Ishikawa (cell line): ENCODE measurements at regions not wholly inside any gene's neighbourhood (a gene's known extent, or its start where the extent isn't known, plus 50 kb on each side); places are given as distances from the start of the nearest gene placed in this dataset.

Experiments
- CEBPB ChIP-seq: IDR thresholded peaks from 2 replicates; pipeline ENCODE4 v1.6.1; 2012
- CREB1 ChIP-seq: IDR thresholded peaks from 2 replicates; pipeline ENCODE4 v1.6.1; 2012; ENCODE audit warnings: low read depth
- EGR1 ChIP-seq: IDR thresholded peaks from 2 replicates; pipeline ENCODE4 v1.6.1; 2012
- EP300 ChIP-seq: IDR thresholded peaks from 2 replicates; pipeline ENCODE4 v1.6.1; 2012; ENCODE audit warnings: borderline replicate concordance
- FOXM1 ChIP-seq: IDR thresholded peaks from 2 replicates; pipeline ENCODE4 v1.6.1; 2012; ENCODE audit warnings: low read depth, borderline replicate concordance
- NFIC ChIP-seq: IDR thresholded peaks from 2 replicates; pipeline ENCODE4 v1.6.1; 2012
- RAD21 ChIP-seq: IDR thresholded peaks from 2 replicates; pipeline ENCODE4 v1.6.1; 2012; ENCODE audit warnings: low read depth
- TAF1 ChIP-seq: IDR thresholded peaks from 2 replicates; pipeline ENCODE4 v1.6.1; 2012; ENCODE audit warnings: low read depth, mild to moderate bottlenecking
- TCF12 ChIP-seq: IDR thresholded peaks from 2 replicates; pipeline ENCODE4 v1.6.1; 2012; ENCODE audit warnings: low read depth
- TEAD4 ChIP-seq: IDR thresholded peaks from 2 replicates; pipeline ENCODE4 v1.6.1; 2012
- YY1 ChIP-seq: IDR thresholded peaks from 2 replicates; pipeline ENCODE4 v1.6.1; 2012; ENCODE audit warnings: low read depth
- ZBTB7A ChIP-seq: IDR thresholded peaks from 2 replicates; pipeline ENCODE4 v1.6.1; 2012; ENCODE audit warnings: low read depth
- TF ChIP-seq, protein P1 (sequence below): IDR thresholded peaks from 2 replicates; pipeline ENCODE4 v1.6.1; 2012; ENCODE audit warnings: low read depth, mild to moderate bottlenecking
- TF ChIP-seq, protein P2 (sequence below): IDR thresholded peaks from 2 replicates; pipeline ENCODE4 v1.6.1; 2012
- TF ChIP-seq, protein P3 (sequence below): IDR thresholded peaks from 2 replicates; pipeline ENCODE4 v1.6.1; 2012

DNA sequence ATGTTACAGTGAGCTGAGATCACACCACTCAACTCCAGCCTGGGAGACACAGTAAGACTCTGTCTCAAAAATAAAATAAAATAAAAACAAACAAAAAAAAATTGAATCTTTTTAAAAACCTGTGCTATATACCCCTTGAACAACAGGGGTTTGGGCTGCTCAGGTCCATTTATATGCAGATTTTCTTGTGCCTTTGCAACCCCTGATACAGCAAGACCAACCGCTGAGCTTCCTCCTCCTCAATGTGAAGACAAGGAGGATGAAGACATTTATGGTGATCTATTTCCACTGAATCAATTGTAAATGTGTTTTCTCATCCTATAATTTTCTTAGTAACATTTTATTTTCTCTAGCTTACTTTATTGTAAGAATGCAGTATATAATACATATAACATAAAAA lies 831.0 kb upstream of the ARPP21 start:
- no peak for TF ChIP-seq TEAD4
- TF ChIP-seq ZBTB7A = no peak
- TF ChIP-seq TCF12 = no peak
- TF ChIP-seq EGR1 = no peak

DNA sequence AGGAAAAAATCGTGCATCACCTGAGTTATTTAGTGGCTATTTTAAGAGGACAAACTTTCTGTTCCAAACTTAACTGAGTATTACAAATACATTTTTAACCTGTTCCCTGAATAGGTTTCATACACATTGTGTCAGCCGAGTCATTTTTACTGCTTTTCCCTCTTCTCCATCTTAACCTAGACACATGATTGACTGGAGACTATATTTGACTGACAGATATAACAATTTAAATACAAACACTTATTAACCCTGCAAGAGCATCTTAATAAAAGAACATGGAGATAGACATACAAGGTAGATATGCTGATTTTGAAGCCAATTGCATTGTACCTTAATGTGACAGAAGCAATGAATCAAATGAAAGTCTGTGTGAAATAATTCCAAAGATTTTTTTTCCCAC lies 810.5 kb upstream of the ARPP21 start:
- TF ChIP-seq, protein P1, sequence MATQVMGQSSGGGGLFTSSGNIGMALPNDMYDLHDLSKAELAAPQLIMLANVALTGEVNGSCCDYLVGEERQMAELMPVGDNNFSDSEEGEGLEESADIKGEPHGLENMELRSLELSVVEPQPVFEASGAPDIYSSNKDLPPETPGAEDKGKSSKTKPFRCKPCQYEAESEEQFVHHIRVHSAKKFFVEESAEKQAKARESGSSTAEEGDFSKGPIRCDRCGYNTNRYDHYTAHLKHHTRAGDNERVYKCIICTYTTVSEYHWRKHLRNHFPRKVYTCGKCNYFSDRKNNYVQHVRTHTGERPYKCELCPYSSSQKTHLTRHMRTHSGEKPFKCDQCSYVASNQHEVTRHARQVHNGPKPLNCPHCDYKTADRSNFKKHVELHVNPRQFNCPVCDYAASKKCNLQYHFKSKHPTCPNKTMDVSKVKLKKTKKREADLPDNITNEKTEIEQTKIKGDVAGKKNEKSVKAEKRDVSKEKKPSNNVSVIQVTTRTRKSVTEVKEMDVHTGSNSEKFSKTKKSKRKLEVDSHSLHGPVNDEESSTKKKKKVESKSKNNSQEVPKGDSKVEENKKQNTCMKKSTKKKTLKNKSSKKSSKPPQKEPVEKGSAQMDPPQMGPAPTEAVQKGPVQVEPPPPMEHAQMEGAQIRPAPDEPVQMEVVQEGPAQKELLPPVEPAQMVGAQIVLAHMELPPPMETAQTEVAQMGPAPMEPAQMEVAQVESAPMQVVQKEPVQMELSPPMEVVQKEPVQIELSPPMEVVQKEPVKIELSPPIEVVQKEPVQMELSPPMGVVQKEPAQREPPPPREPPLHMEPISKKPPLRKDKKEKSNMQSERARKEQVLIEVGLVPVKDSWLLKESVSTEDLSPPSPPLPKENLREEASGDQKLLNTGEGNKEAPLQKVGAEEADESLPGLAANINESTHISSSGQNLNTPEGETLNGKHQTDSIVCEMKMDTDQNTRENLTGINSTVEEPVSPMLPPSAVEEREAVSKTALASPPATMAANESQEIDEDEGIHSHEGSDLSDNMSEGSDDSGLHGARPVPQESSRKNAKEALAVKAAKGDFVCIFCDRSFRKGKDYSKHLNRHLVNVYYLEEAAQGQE = no peak
- TF ChIP-seq EGR1 (no peak), CREB1 (no peak), TEAD4 (no peak), CEBPB (no peak), ZBTB7A (no peak), FOXM1 (no peak), TAF1 (no peak), EP300 (no peak), YY1 (no peak), NFIC (no peak), RAD21 (no peak), TCF12 (no peak)
- TF ChIP-seq, protein P2, sequence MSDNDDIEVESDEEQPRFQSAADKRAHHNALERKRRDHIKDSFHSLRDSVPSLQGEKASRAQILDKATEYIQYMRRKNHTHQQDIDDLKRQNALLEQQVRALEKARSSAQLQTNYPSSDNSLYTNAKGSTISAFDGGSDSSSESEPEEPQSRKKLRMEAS = no peak
- TF ChIP-seq, protein P3, sequence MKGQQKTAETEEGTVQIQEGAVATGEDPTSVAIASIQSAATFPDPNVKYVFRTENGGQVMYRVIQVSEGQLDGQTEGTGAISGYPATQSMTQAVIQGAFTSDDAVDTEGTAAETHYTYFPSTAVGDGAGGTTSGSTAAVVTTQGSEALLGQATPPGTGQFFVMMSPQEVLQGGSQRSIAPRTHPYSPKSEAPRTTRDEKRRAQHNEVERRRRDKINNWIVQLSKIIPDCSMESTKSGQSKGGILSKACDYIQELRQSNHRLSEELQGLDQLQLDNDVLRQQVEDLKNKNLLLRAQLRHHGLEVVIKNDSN = no peak

DNA sequence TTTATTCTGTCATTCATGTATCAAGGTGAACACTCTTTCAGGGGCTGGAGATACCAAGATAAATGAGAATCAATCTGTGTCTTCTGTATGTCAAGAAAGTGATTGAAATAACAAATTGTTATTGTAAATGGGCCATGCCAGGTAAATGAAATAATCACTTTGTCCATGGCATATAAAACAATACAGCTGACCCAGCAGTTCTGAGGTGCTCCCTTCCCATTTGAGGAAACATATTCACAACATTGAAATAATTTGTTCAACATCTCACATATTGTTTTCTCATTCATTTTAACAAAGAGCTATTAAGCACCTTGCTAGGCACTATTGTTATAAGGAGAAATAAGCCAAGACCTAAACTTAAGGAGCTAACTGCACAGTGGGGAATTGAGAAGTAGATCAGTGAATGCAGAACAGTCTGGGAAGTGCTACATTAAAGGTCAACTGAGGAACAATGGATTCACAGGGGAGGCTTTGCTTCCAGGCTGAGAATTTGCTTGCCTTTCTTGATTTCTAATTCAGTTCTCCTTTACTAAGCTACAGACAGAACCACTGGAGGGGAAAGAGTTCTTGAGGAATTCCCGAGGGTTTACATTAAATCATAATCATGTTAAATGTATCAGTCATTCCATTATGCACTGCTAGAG lies 806.3 kb upstream of the ARPP21 start:
- TF ChIP-seq TCF12 (no peak), RAD21 (no peak), TEAD4 (no peak), EP300 (no peak), CREB1 (no peak), CEBPB (no peak), ZBTB7A (no peak), EGR1 (no peak)
- TF ChIP-seq, protein P2 = no peak

DNA sequence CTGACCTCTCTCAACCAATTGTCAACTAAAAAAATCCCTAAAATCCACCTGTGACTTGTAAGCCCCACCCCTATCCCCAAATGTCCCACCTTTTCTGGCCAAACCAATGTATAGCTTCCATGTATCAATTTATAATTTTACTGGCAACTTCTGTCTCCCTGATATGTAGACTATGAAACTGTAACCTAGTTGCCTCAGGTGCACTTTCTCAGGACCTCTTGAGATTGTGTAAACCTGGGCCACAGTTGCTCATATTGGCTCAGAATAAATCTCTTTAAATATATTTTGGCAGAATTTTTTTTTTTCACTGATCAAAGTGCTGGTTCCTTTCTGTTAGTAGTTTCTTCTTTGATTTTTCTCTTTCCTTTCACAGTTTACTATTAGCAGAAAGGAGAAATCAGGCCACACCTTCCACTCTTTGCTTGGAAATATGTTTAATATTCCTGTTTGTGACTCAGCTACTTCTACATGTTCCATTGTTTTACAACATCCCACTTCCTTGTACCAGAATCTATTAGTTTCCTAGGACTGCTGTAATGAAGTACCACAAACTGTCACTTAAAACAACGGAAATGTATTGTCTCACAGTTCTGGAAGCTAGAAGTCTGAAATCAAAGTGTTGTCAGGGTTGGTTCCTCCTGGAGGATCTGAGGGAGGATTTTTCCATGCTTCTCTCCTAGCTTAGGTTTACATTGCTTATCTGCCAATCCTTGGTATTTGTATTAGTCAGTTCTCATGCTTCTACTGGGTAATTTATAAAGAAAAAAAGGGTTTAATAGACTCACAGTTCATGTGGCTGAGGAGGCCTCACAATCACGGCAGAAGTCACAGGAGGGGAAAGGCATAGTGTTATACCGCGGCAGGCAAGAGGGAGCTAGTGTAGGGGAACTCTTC lies 801.2 kb upstream of the ARPP21 start:
- TF ChIP-seq, protein P2 = no peak
- TF ChIP-seq EP300 = no peak
- TF ChIP-seq TCF12 = no peak
- no peak for TF ChIP-seq RAD21
- TF ChIP-seq CREB1 = no peak

DNA sequence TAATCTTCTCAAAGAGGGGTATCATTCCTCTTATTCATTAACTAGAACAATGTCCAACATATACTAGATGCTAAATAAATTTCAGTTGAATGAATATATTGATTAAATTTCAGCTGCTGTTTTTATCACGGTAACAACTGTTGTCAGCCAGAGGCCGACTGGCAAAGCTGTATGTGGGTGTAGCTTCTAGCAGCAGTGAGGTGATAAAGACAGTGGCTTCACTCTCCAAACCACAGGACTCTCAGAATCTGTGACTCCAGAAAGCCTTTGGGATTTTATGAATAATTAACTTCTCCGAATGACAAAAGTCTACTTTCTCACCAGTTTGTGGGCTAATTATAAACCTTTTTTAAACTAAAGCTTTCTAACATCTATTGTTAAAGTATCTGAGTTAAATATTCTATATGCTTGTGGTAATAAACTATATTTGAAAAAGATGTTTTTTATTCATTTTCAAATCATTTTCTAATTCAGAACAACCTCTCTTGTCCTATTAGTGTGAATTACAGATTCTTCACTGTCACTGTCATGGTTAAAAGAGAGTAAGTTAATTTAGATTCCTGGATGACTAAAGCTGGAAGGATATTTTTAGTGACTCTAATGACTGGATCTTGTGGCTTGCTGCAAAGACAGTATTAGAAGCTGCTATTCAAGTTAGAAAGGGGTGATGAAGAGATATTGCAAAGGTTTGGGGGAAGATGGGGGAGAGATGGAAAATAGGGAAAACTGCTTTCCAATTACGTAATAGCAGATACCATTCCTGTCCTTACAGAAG lies 796.4 kb upstream of the ARPP21 start:
- TF ChIP-seq EGR1 (no peak), TCF12 (no peak), CEBPB (no peak), YY1 (no peak), TAF1 (no peak), ZBTB7A (no peak), NFIC (no peak), FOXM1 (no peak), CREB1 (no peak), TEAD4 (no peak), RAD21 (no peak)
- TF ChIP-seq, protein P1 = no peak
- TF ChIP-seq, protein P2 = no peak
- TF ChIP-seq, protein P3 = no peak
